CD4-positive, CD25-positive, alpha-beta regulatory T cell (primary cell): ENCODE measurements at regions not wholly inside any gene's neighbourhood (a gene's known extent, or its start where the extent isn't known, plus 50 kb on each side); places are given as distances from the start of the nearest gene placed in this dataset.

Experiments
- ATAC-seq, 2 donors: fragments of 150-1000 bp; cut with Tn5 transposase; one replicate each; pipeline ENCODE4 v1.10.0; 2021; ENCODE audit warnings: low read depth in 2 of 2, moderate number of reproducible peaks in 2 of 2, moderate library complexity in 1 of 2
- DNase-seq, 3 donors: peaks; one replicate each; pipeline versions ENCODE4 v3.0.0 to v3.0.0-alpha.2; 2012 to 2022; ENCODE audit warnings: mixed read lengths in 1 of 3
- H3K27ac ChIP-seq: one replicate; pipeline ENCODE4 v1.7.0; 2013; ENCODE audit warnings: mild to moderate bottlenecking, low read length; ENCODE audit not compliant: insufficient read depth, poor library complexity, severe bottlenecking
- H3K27me3 ChIP-seq: one replicate; pipeline ENCODE4 v1.7.0; 2013; ENCODE audit warnings: low read length; ENCODE audit not compliant: control insufficient read depth, insufficient read depth
- H3K36me3 ChIP-seq: one replicate; pipeline ENCODE4 v1.7.0; 2013; ENCODE audit warnings: mild to moderate bottlenecking, low read length, moderate library complexity; ENCODE audit not compliant: control insufficient read depth, insufficient read depth
- H3K4me1 ChIP-seq: 2 replicates; pipeline ENCODE4 v1.7.0; 2013; ENCODE audit warnings: mild to moderate bottlenecking, low read length; ENCODE audit not compliant: insufficient read depth, control insufficient read depth, poor library complexity, severe bottlenecking
- H3K4me3 ChIP-seq: one replicate; pipeline ENCODE4 v1.7.0; 2013; ENCODE audit warnings: low read depth, mild to moderate bottlenecking, low read length, moderate library complexity
- H3K9me3 ChIP-seq, 2 experiments: 1 replicate in 1 of 2; 2 replicates in 1 of 2; pipeline ENCODE4 v1.7.0; 2013; ENCODE audit warnings: low read length in 2 of 2, mild to moderate bottlenecking in 1 of 2, moderate library complexity in 1 of 2; ENCODE audit not compliant: control insufficient read depth in 2 of 2
- H3K27ac Mint-ChIP-seq, 3 donors: one replicate each; pipeline ENCODE4 v1.8.0; 2020 to 2022; ENCODE audit warnings: mild to moderate bottlenecking in 3 of 3, mixed read lengths in 3 of 3, moderate library complexity in 2 of 3
- H3K27me3 Mint-ChIP-seq: one replicate; pipeline ENCODE4 v1.8.0; 2022; ENCODE audit warnings: mild to moderate bottlenecking, mixed read lengths
- H3K36me3 Mint-ChIP-seq: one replicate; pipeline ENCODE4 v1.8.0; 2020; ENCODE audit warnings: mixed read lengths
- H3K4me1 Mint-ChIP-seq, 4 donors: one replicate each; pipeline ENCODE4 v1.8.0; 2020 to 2022; ENCODE audit warnings: mixed read lengths in 4 of 4, mild to moderate bottlenecking in 1 of 4
- H3K4me3 Mint-ChIP-seq, 4 donors: one replicate each; pipeline ENCODE4 v1.8.0; 2020 to 2022; ENCODE audit warnings: mild to moderate bottlenecking in 4 of 4, mixed read lengths in 4 of 4, moderate library complexity in 3 of 4
- H3K9me3 Mint-ChIP-seq, 7 donors: one replicate each; pipeline ENCODE4 v1.8.0; 2020 to 2022; ENCODE audit warnings: mixed read lengths in 7 of 7, mild to moderate bottlenecking in 3 of 7, moderate library complexity in 2 of 7

- Mint-ChIP-seq H3K27me3 (no peaks in the 10 kb centered on the region), H3K9me3 (peaks cover 0 to 12% (median 3%) of the 10 kb centered on the region in 7 donors), H3K4me3 (no peak overlapping the region), H3K36me3 (no peaks in the 10 kb centered on the region), H3K27ac (no peak overlapping the region), H3K4me1 (no peaks in the 10 kb centered on the region)
- no peak for ATAC-seq
- Histone ChIP-seq H3K9me3 (no peaks in the 10 kb centered on the region), H3K36me3 (no peaks in the 10 kb centered on the region), H3K27me3 (no peaks in the 10 kb centered on the region), H3K27ac (no peak overlapping the region), H3K4me1 (no peaks in the 10 kb centered on the region), H3K4me3 (no peak overlapping the region)
- DNase-seq: no peak
Observed at GRCh38 chr9:115988701-115989100, 164.9 kb upstream of the PAPPA start.

GRCh38 chr9:115989831-115990230 lies 163.8 kb upstream of the PAPPA start:
- Histone ChIP-seq H3K4me3 (no peak overlapping the region), H3K4me1 (no peaks in the 10 kb centered on the region), H3K27me3 (no peaks in the 10 kb centered on the region), H3K9me3 (no peaks in the 10 kb centered on the region), H3K27ac (no peak overlapping the region), H3K36me3 (no peaks in the 10 kb centered on the region)
- Mint-ChIP-seq H3K27me3 (peaks cover 3% of the 10 kb centered on the region), H3K4me1 (no peaks in the 10 kb centered on the region), H3K36me3 (no peaks in the 10 kb centered on the region), H3K4me3 (no peak overlapping the region), H3K27ac (no peak overlapping the region), H3K9me3 (peaks cover 0 to 12% (median 2%) of the 10 kb centered on the region in 7 donors)
- DNase-seq (no peak), ATAC-seq (no peak)

- Histone ChIP-seq H3K4me1 (no peaks in the 10 kb centered on the region), H3K27me3 (no peaks in the 10 kb centered on the region), H3K27ac (no peak overlapping the region), H3K9me3 (no peaks in the 10 kb centered on the region), H3K36me3 (no peaks in the 10 kb centered on the region), H3K4me3 (no peak overlapping the region)
- DNase-seq (no peak), ATAC-seq (no peak)
- H3K27ac Mint-ChIP-seq: no peak overlapping the region
- peaks cover 0 to 8% (median 3%) of the 10 kb centered on the region in 7 donors for H3K9me3 Mint-ChIP-seq
- no peaks in the 10 kb centered on the region for H3K36me3 Mint-ChIP-seq
- no peak overlapping the region for H3K4me3 Mint-ChIP-seq
- no peaks in the 10 kb centered on the region for H3K4me1 Mint-ChIP-seq
- peaks cover 4% of the 10 kb centered on the region for H3K27me3 Mint-ChIP-seq
Observed at GRCh38 chr9:115992834-115993233, 160.8 kb upstream of the PAPPA start.

- DNase-seq: no peak
- no peaks in the 10 kb centered on the region for H3K27me3 ChIP-seq
- no peaks in the 10 kb centered on the region for H3K36me3 ChIP-seq
- no peaks in the 10 kb centered on the region for H3K4me1 ChIP-seq
- no peak for ATAC-seq
- H3K9me3 ChIP-seq: no peaks in the 10 kb centered on the region
- H3K36me3 Mint-ChIP-seq: no peaks in the 10 kb centered on the region
- H3K4me3 ChIP-seq: no peak overlapping the region
- peaks cover 0 to 11% (median 0%) of the 10 kb centered on the region in 7 donors for H3K9me3 Mint-ChIP-seq
- no peak overlapping the region for H3K27ac Mint-ChIP-seq
- H3K4me1 Mint-ChIP-seq: no peaks in the 10 kb centered on the region
- no peak overlapping the region for H3K4me3 Mint-ChIP-seq
- H3K27ac ChIP-seq: no peak overlapping the region
- H3K27me3 Mint-ChIP-seq: peaks cover 4% of the 10 kb centered on the region
Observed at GRCh38 chr9:115997923-115998322, 155.7 kb upstream of the PAPPA start.

GRCh38 chr9:115998666-115999065 lies 154.9 kb upstream of the PAPPA start:
- Histone ChIP-seq H3K9me3 (no peaks in the 10 kb centered on the region), H3K27ac (no peak overlapping the region), H3K36me3 (no peaks in the 10 kb centered on the region), H3K4me1 (no peaks in the 10 kb centered on the region), H3K4me3 (no peak overlapping the region), H3K27me3 (no peaks in the 10 kb centered on the region)
- ATAC-seq (no peak), DNase-seq (no peak)
- Mint-ChIP-seq H3K27me3 (peaks cover 4% of the 10 kb centered on the region), H3K4me3 (no peak overlapping the region), H3K4me1 (no peaks in the 10 kb centered on the region), H3K9me3 (peaks cover 0 to 11% (median 0%) of the 10 kb centered on the region in 7 donors), H3K27ac (no peak overlapping the region), H3K36me3 (no peaks in the 10 kb centered on the region)

GRCh38 chr9:115999498-115999897 lies 154.1 kb upstream of the PAPPA start:
- Histone ChIP-seq H3K27me3 (no peaks in the 10 kb centered on the region), H3K27ac (no peak overlapping the region), H3K36me3 (no peaks in the 10 kb centered on the region), H3K4me1 (no peaks in the 10 kb centered on the region), H3K9me3 (no peaks in the 10 kb centered on the region), H3K4me3 (no peak overlapping the region)
- Mint-ChIP-seq H3K27me3 (peaks cover 4% of the 10 kb centered on the region), H3K36me3 (no peaks in the 10 kb centered on the region), H3K4me3 (no peak overlapping the region), H3K9me3 (peaks cover 0 to 11% (median 0%) of the 10 kb centered on the region in 7 donors), H3K4me1 (no peaks in the 10 kb centered on the region), H3K27ac (no peak overlapping the region)
- DNase-seq: no peak
- no peak for ATAC-seq

GRCh38 chr9:116000748-116001329 lies 152.8 kb upstream of the PAPPA start:
- Histone ChIP-seq H3K9me3 (no peaks in the 10 kb centered on the region), H3K4me1 (no peaks in the 10 kb centered on the region), H3K4me3 (no peak overlapping the region), H3K36me3 (no peaks in the 10 kb centered on the region), H3K27me3 (no peaks in the 10 kb centered on the region), H3K27ac (no peak overlapping the region)
- DNase-seq (peak in 1 of 3 donors; percentile 1), ATAC-seq (no peak)
- no peaks in the 10 kb centered on the region for H3K4me1 Mint-ChIP-seq
- H3K36me3 Mint-ChIP-seq: no peaks in the 10 kb centered on the region
- H3K9me3 Mint-ChIP-seq: peaks cover 0 to 11% (median 0%) of the 10 kb centered on the region in 7 donors
- H3K27me3 Mint-ChIP-seq: no peaks in the 10 kb centered on the region
- H3K4me3 Mint-ChIP-seq: no peak overlapping the region
- H3K27ac Mint-ChIP-seq: no peak overlapping the region

GRCh38 chr9:116002181-116002580 lies 151.4 kb upstream of the PAPPA start:
- Mint-ChIP-seq H3K4me3 (no peak overlapping the region), H3K36me3 (no peaks in the 10 kb centered on the region)

More at GRCh38 chr9:116002181-116002580, 151.4 kb upstream of the PAPPA start:
- DNase-seq (no peak), ATAC-seq (no peak)
- H3K27me3 ChIP-seq: no peaks in the 10 kb centered on the region
- no peak overlapping the region for H3K27ac Mint-ChIP-seq
- no peak overlapping the region for H3K4me3 ChIP-seq
- H3K36me3 ChIP-seq: no peaks in the 10 kb centered on the region
- no peaks in the 10 kb centered on the region for H3K4me1 ChIP-seq
- H3K4me1 Mint-ChIP-seq: no peaks in the 10 kb centered on the region
- H3K9me3 ChIP-seq: no peaks in the 10 kb centered on the region
- no peak overlapping the region for H3K27ac ChIP-seq
- no peaks in the 10 kb centered on the region for H3K27me3 Mint-ChIP-seq
- H3K9me3 Mint-ChIP-seq: peaks cover 0 to 3% (median 0%) of the 10 kb centered on the region in 7 donors
